H1 (cell line): ENCODE measurements at regions not wholly inside any gene's neighbourhood (a gene's known extent, or its start where the extent isn't known, plus 50 kb on each side); places are given as distances from the start of the nearest gene placed in this dataset.

Experiments
- CTCF ChIA-PET: fragments of 300-600 bp; sonication (Branson Sonifier 250); formaldehyde crosslinking; loops from one replicate; lab custom pipeline; 2021; ENCODE audit not compliant: partially characterized antibody; lab: Charles Lee
- POLR2A ChIA-PET: fragments of 300-600 bp; sonication (Branson Sonifier 250); formaldehyde crosslinking; loops from one replicate; lab custom pipeline; 2021; ENCODE audit warnings: inconsistent platforms; ENCODE audit not compliant: partially characterized antibody; lab: Charles Lee
- DNase-seq, 2 experiments: peaks; one replicate each; pipeline versions ENCODE4 v3.0.0 to v3.0.0-alpha.2; 2010 to 2022; ENCODE audit warnings: low spot score in 2 of 2, low read depth in 1 of 2, mixed read lengths in 1 of 2
- FAIRE-seq: peaks from 2 replicates; lab custom pipeline; 2011; peaks lifted over from hg19 to GRCh38; lab: Jason Lieb, UNC
- H2AFZ ChIP-seq: 2 replicates; pipeline ENCODE4 v1.8.1; 2012; ENCODE audit warnings: low read length, inconsistent platforms
- H2AK5ac ChIP-seq: 2 replicates; pipeline ENCODE4 v1.6.1; 2013; ENCODE audit warnings: low read depth, low read length
- H2BK120ac ChIP-seq: replicated peaks from 2 replicates; pipeline ENCODE3; 2013; ENCODE audit warnings: low read depth, low read length, inconsistent platforms
- H2BK12ac ChIP-seq: 2 replicates; pipeline ENCODE4 v1.6.1; 2013; ENCODE audit warnings: low read depth, low read length
- H2BK15ac ChIP-seq: 2 replicates; pipeline ENCODE4 v1.6.1; 2013; ENCODE audit warnings: low read length
- H2BK20ac ChIP-seq: 2 replicates; pipeline ENCODE4 v1.6.1; 2013; ENCODE audit warnings: low read length
- H2BK5ac ChIP-seq: 2 replicates; pipeline ENCODE4 v1.6.1; 2013; ENCODE audit warnings: low read depth, low read length
- H3K14ac ChIP-seq: 2 replicates; pipeline ENCODE4 v1.6.1; 2013; ENCODE audit warnings: inconsistent platforms; ENCODE audit not compliant: insufficient read length
- H3K18ac ChIP-seq: 2 replicates; pipeline ENCODE4 v1.6.1; 2013; ENCODE audit warnings: low read length; ENCODE audit errors: extremely low read depth
- H3K23ac ChIP-seq: 2 replicates; pipeline ENCODE4 v1.6.1; 2013; ENCODE audit warnings: inconsistent platforms; ENCODE audit not compliant: insufficient read length
- H3K23me2 ChIP-seq: 2 replicates; pipeline ENCODE4 v1.6.1; 2013; ENCODE audit warnings: low read depth, low read length
- H3K27ac ChIP-seq: 2 replicates; pipeline ENCODE4 v1.6.1; 2011; ENCODE audit warnings: low read depth, low read length, inconsistent platforms
- H3K27me3 ChIP-seq, 4 experiments: replicated peaks in 1 of 4; 1 replicate in 1 of 4; 2 replicates in 3 of 4; pipeline versions ENCODE4 v1.6.1 to v1.8.1; 2011 to 2013; ENCODE audit warnings: low read length in 3 of 4, mild to moderate bottlenecking in 3 of 4, inconsistent platforms in 2 of 4, mixed read lengths in 2 of 4, moderate library complexity in 1 of 4; ENCODE audit not compliant: control insufficient read depth in 3 of 4, insufficient read depth in 3 of 4; ENCODE audit errors: extremely low read depth in 1 of 4
- H3K36me3 ChIP-seq, 4 experiments: 2 replicates each; pipeline versions ENCODE4 v1.6.1 to v1.8.1; 2011 to 2013; ENCODE audit warnings: mild to moderate bottlenecking in 4 of 4, low read length in 3 of 4, moderate library complexity in 2 of 4, control low read depth in 1 of 4, inconsistent platforms in 1 of 4; ENCODE audit not compliant: insufficient read depth in 4 of 4, control insufficient read depth in 2 of 4
- H3K4ac ChIP-seq: replicated peaks from 2 replicates; pipeline ENCODE3; 2013; ENCODE audit warnings: low read length, low read depth, mixed read lengths, inconsistent platforms; ENCODE audit not compliant: insufficient read length
- H3K4me1 ChIP-seq, 4 experiments: replicated peaks in 1 of 4; 1 replicate in 1 of 4; 2 replicates in 3 of 4; pipeline versions ENCODE4 v1.6.1 to v1.8.1; 2011 to 2013; ENCODE audit warnings: low read length in 3 of 4, inconsistent platforms in 2 of 4, mixed read lengths in 1 of 4; ENCODE audit not compliant: insufficient read depth in 4 of 4, control insufficient read depth in 3 of 4
- H3K4me2 ChIP-seq, 2 experiments: 2 replicates each; pipeline versions ENCODE4 v1.6.1 to v1.8.1; 2011 to 2013; ENCODE audit warnings: low read depth in 2 of 2, low read length in 2 of 2, control low read depth in 1 of 2, inconsistent platforms in 1 of 2, mild to moderate bottlenecking in 1 of 2; ENCODE audit not compliant: insufficient read depth in 1 of 2
- H3K4me3 ChIP-seq, 4 experiments: fragments of 200-600, 300-600 bp in 1 of 4; sonication (generic), shearing (Covaris generic), sonication (Bioruptor Twin) in 1 of 4; 2 replicates each; pipeline versions ENCODE4 v1.5.1 to v1.8.1; 2011 to 2016; ENCODE audit warnings: low read length in 4 of 4, low read depth in 3 of 4, control low read depth in 2 of 4, inconsistent platforms in 2 of 4, mild to moderate bottlenecking in 2 of 4, mixed read lengths in 1 of 4, moderate library complexity in 1 of 4; ENCODE audit not compliant: insufficient read depth in 2 of 4; ENCODE audit errors: extremely low read depth in 1 of 4
- H3K56ac ChIP-seq: replicated peaks from 2 replicates; pipeline ENCODE3; 2013; ENCODE audit warnings: low read depth, mild to moderate bottlenecking, mixed read lengths, low read length, inconsistent platforms; ENCODE audit not compliant: insufficient read length
- H3K79me1 ChIP-seq: 2 replicates; pipeline ENCODE4 v1.6.1; 2013; ENCODE audit warnings: low read depth, low read length, control low read depth
- H3K79me2 ChIP-seq, 2 experiments: 2 replicates each; pipeline versions ENCODE4 v1.6.1 to v1.8.1; 2012 to 2013; ENCODE audit warnings: low read length in 2 of 2, mild to moderate bottlenecking in 2 of 2, inconsistent platforms in 1 of 2; ENCODE audit not compliant: insufficient read depth in 2 of 2, control insufficient read depth in 1 of 2
- H3K9ac ChIP-seq, 4 experiments: replicated peaks in 1 of 4; 1 replicate in 1 of 4; 2 replicates in 3 of 4; pipeline versions ENCODE4 v1.6.1 to v1.8.1; 2011 to 2013; ENCODE audit warnings: low read depth in 3 of 4, low read length in 3 of 4, control low read depth in 2 of 4, mild to moderate bottlenecking in 2 of 4, moderate library complexity in 2 of 4, inconsistent platforms in 1 of 4; ENCODE audit errors: extremely low read depth in 1 of 4
- H3K9me3 ChIP-seq, 2 experiments: 2 replicates each; pipeline versions ENCODE4 v1.6.1 to v1.8.1; 2012 to 2013; ENCODE audit warnings: mild to moderate bottlenecking in 2 of 2, moderate library complexity in 2 of 2, control low read depth in 1 of 2, inconsistent platforms in 1 of 2, low read depth in 1 of 2, low read length in 1 of 2, mixed read lengths in 1 of 2; ENCODE audit not compliant: insufficient read depth in 2 of 2
- H4K20me1 ChIP-seq, 2 experiments: replicated peaks in 1 of 2; 2 replicates each; pipeline versions ENCODE3 to v1.8.1; 2011 to 2013; ENCODE audit warnings: inconsistent platforms in 2 of 2, low read length in 2 of 2, mild to moderate bottlenecking in 1 of 2; ENCODE audit not compliant: insufficient read depth in 2 of 2, control insufficient read depth in 1 of 2
- H4K5ac ChIP-seq: 2 replicates; pipeline ENCODE4 v1.6.1; 2013; ENCODE audit warnings: low read length, low read depth, mixed read lengths, inconsistent platforms; ENCODE audit not compliant: insufficient read length
- H4K8ac ChIP-seq: 2 replicates; pipeline ENCODE4 v1.8.0; 2013; ENCODE audit warnings: mild to moderate bottlenecking, moderate library complexity, low read length, inconsistent platforms; ENCODE audit not compliant: insufficient read depth; ENCODE audit errors: extremely low read depth
- H4K91ac ChIP-seq: replicated peaks from 2 replicates; pipeline ENCODE3; 2013; ENCODE audit warnings: low read length, mixed read lengths, inconsistent platforms; ENCODE audit not compliant: insufficient read length
- ASH2L ChIP-seq: fragments of 200-600, 300-600 bp; sonication (generic); IDR thresholded peaks from one replicate; pipeline ENCODE4 v1.7.1; 2017; ENCODE audit warnings: low read length
- CHD2 ChIP-seq: IDR thresholded peaks from 2 replicates; pipeline ENCODE4 v1.6.1; 2012; ENCODE audit warnings: low read length, improper control_type of control experiment
- FOSL1 ChIP-seq: IDR thresholded peaks from 2 replicates; pipeline ENCODE4 v1.6.1; 2011; ENCODE audit warnings: mild to moderate bottlenecking, low read depth, low read length, moderate library complexity; ENCODE audit not compliant: insufficient read depth
- GTF2F1 ChIP-seq: IDR thresholded peaks from 2 replicates; pipeline ENCODE4 v1.6.1; 2012; ENCODE audit warnings: low read depth, low read length, improper control_type of control experiment, borderline replicate concordance
- NRF1 ChIP-seq: IDR thresholded peaks from 2 replicates; pipeline ENCODE4 v1.6.1; 2011; ENCODE audit warnings: mild to moderate bottlenecking, low read depth, low read length, improper control_type of control experiment
- SP1 ChIP-seq: IDR thresholded peaks from 2 replicates; pipeline ENCODE4 v1.6.1; 2011; ENCODE audit warnings: low read depth, low read length
- TAF1 ChIP-seq: IDR thresholded peaks from 2 replicates; pipeline ENCODE4 v1.6.1; 2011; ENCODE audit warnings: mild to moderate bottlenecking, low read depth, low read length
- TBP ChIP-seq: IDR thresholded peaks from 2 replicates; pipeline ENCODE4 v1.6.1; 2011; ENCODE audit warnings: low read depth, low read length, improper control_type of control experiment
- YY1 ChIP-seq: IDR thresholded peaks from 2 replicates; pipeline ENCODE4 v1.6.1; 2011; ENCODE audit warnings: low read depth, mild to moderate bottlenecking, low read length
- WGBS, 2 experiments: shearing (Covaris generic) in 1 of 2; methylation state at CpG; one replicate each; pipeline versions ENCODE4 v1.1.6 to v1.1.7; 2013 to 2015; ENCODE audit warnings: low lambda C conversion rate in 2 of 2, mixed read lengths in 2 of 2, inconsistent platforms in 1 of 2, low coverage in 1 of 2, missing lambda C conversion rate in 1 of 2; ENCODE audit not compliant: insufficient replicate concordance in 2 of 2, insufficient coverage in 1 of 2, insufficient read length in 1 of 2; ENCODE audit errors: extremely low coverage in 1 of 2, missing lambda C conversion rate in 1 of 2; 5-methylcytosine and 5-hydroxymethylcytosine counted together

DNA sequence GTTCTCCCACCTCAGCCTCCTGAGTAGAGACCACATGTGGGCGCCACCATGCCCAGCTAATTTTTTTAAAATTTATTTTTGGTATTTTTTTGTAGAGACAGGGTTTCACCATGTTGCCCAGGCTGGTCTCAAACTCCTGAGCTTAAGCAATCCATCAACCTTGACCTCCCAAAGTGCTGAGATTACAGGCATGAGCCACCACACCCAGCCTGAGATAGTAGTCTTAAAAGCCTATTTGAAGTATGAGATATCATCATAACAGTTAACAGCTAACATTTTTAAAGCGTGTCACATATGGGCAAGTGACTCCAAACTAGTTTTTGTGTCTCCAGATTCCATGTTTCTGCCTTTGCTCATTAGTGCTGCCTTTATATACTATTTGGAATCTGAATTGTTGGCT is 74.6 kb upstream of the WSCD2 start:
- Histone ChIP-seq H2BK15ac (no peak overlapping the region), H3K4me3 (no peak overlapping the region), H3K36me3 (no peaks in the 10 kb centered on the region), H3K4me1 (peaks cover 0 to 5% (median 2%) of the 10 kb centered on the region in 4 experiments; a peak in 3 of 7 replicates), H3K27me3 (no peaks in the 10 kb centered on the region; a peak in 1 of 7 replicates)
- CTCF ChIA-PET, result interaction anchor here (0.6 to 4.1 kb wide), 8 partner anchors 9 to 829 kb away, joined by 3 to 37 read pairs (median 3); no protein-coding TSS in a partner anchor
- no peak for TF ChIP-seq FOSL1
- no peak for TF ChIP-seq ASH2L
- no peak for TF ChIP-seq NRF1
- no peak for TF ChIP-seq TBP
- no peak for TF ChIP-seq SP1
- TF ChIP-seq TAF1, result no peak
- no peak for TF ChIP-seq GTF2F1
- no peak for TF ChIP-seq YY1
- no peak for TF ChIP-seq CHD2
- TF ChIP-seq, all 59 proteins: peak for 0
- no peak overlapping the region for H2AFZ ChIP-seq
- 89% methylated on average over 2 of the region's 2 CpGs; no CpG with 5 or more reads in 1 of the 2 experiments for WGBS, 2 experiments
- H3K4me2 ChIP-seq, result no peak overlapping the region
- H4K5ac ChIP-seq, result no peak overlapping the region
- no peak overlapping the region for H3K18ac ChIP-seq
- H3K79me2 ChIP-seq, result no peaks in the 10 kb centered on the region
- no peak overlapping the region for H4K8ac ChIP-seq
- no peak overlapping the region for H3K27ac ChIP-seq
- H2AK5ac ChIP-seq, result no peak overlapping the region
- no peaks in the 10 kb centered on the region for H3K9me3 ChIP-seq
- H3K23ac ChIP-seq, result no peak overlapping the region
- H3K9ac ChIP-seq, result no peak overlapping the region
- no peak overlapping the region for H2BK12ac ChIP-seq
- no peak overlapping the region for H2BK20ac ChIP-seq
- FAIRE-seq (no peak), DNase-seq (no peak)
- POLR2A ChIA-PET, result no interaction called here
- no peak overlapping the region for H2BK5ac ChIP-seq
- H4K91ac ChIP-seq, result no peak overlapping the region
- no peaks in the 10 kb centered on the region for H3K79me1 ChIP-seq
- no peak overlapping the region for H3K4ac ChIP-seq
- H3K56ac ChIP-seq, result no peak overlapping the region
- no peaks in the 10 kb centered on the region for H4K20me1 ChIP-seq
- H2BK120ac ChIP-seq, result no peak overlapping the region
- H3K14ac ChIP-seq, result no peak overlapping the region
- no peaks in the 10 kb centered on the region for H3K23me2 ChIP-seq
